SK-N-SH (cell line): ENCODE measurements at regions not wholly inside any gene's neighbourhood (a gene's known extent, or its start where the extent isn't known, plus 50 kb on each side); places are given as distances from the start of the nearest gene placed in this dataset.

Experiments used
- CTCF ChIA-PET: fragments of 300-600, 350-600 bp; formaldehyde crosslinking; extraction: SDS; loops from one replicate; lab custom pipeline; 2021; lab: Yijun Ruan, JAX
- POLR2A ChIA-PET: fragments of 350-600 bp; sonication (Branson Sonifier 250); formaldehyde crosslinking; extraction: SDS; loops from one replicate; lab custom pipeline; 2020; ENCODE audit warnings: antibody characterized with exemption, inconsistent platforms; lab: Yijun Ruan, JAX
- DNase-seq: peaks from one replicate; pipeline ENCODE4 v3.0.0; 2012
- H2AFZ ChIP-seq: fragments of 200-600 bp; sonication (generic); 2 replicates; pipeline ENCODE4 v1.8.1; 2016; ENCODE audit warnings: antibody characterized with exemption, mild to moderate bottlenecking, low read depth
- H3F3A ChIP-seq: fragments of 200-600 bp; sonication (generic); replicated peaks from 2 replicates; pipeline ENCODE3; 2016; ENCODE audit warnings: antibody characterized with exemption, mild to moderate bottlenecking; ENCODE audit not compliant: insufficient read depth
- H3K27ac ChIP-seq, 2 experiments: fragments of 200-500 bp in 1 of 2; fragments of 200-600 bp in 1 of 2; sonication (Bioruptor generic) in 1 of 2; sonication (generic), shearing (Covaris generic) in 1 of 2; 2 replicates each; pipeline versions ENCODE4 v1.5.1 to v1.6.1; 2014 to 2016; ENCODE audit warnings: low read depth in 2 of 2, inconsistent platforms in 1 of 2, low read length in 1 of 2, mild to moderate bottlenecking in 1 of 2, mixed read lengths in 1 of 2
- H3K27me3 ChIP-seq: fragments of 200-600 bp; sonication (generic), shearing (Covaris generic); 2 replicates; pipeline ENCODE4 v1.6.1; 2016; ENCODE audit warnings: mixed run types; ENCODE audit not compliant: insufficient read depth
- H3K36me3 ChIP-seq, 2 experiments: fragments of 200-500 bp in 1 of 2; fragments of 200-600 bp in 1 of 2; sonication (Bioruptor generic) in 1 of 2; sonication (generic) in 1 of 2; replicated peaks in 1 of 2; 2 replicates each; pipeline versions ENCODE3 to v1.5.1; 2014 to 2016; ENCODE audit warnings: low read length in 1 of 2, mild to moderate bottlenecking in 1 of 2; ENCODE audit not compliant: insufficient read depth in 2 of 2, control insufficient read depth in 1 of 2
- H3K4me1 ChIP-seq, 2 experiments: fragments of 200-500 bp in 1 of 2; fragments of 200-600 bp in 1 of 2; sonication (Bioruptor generic) in 1 of 2; sonication (generic), shearing (Covaris generic) in 1 of 2; 2 replicates each; pipeline versions ENCODE4 v1.5.1 to v1.6.1; 2014 to 2016; ENCODE audit warnings: low read depth in 1 of 2, low read length in 1 of 2, mixed run types in 1 of 2; ENCODE audit not compliant: insufficient read depth in 2 of 2, control insufficient read depth in 1 of 2
- H3K4me2 ChIP-seq: fragments of 200-600 bp; sonication (generic), shearing (Covaris generic); 2 replicates; pipeline ENCODE4 v1.6.1; 2017; ENCODE audit warnings: mixed run types
- H3K4me3 ChIP-seq, 2 experiments: fragments of 200-500 bp in 1 of 2; fragments of 200-600 bp in 1 of 2; sonication (Bioruptor generic) in 1 of 2; sonication (generic), shearing (Covaris generic) in 1 of 2; 2 replicates each; pipeline versions ENCODE4 v1.5.1 to v1.8.1; 2014 to 2016; ENCODE audit warnings: low read depth in 2 of 2, inconsistent platforms in 1 of 2, low read length in 1 of 2, mild to moderate bottlenecking in 1 of 2, mixed read lengths in 1 of 2, moderate library complexity in 1 of 2
- H3K79me2 ChIP-seq: fragments of 200-600 bp; sonication (generic); 2 replicates; pipeline ENCODE4 v1.8.1; 2017; ENCODE audit warnings: mild to moderate bottlenecking; ENCODE audit not compliant: insufficient read depth
- H3K9ac ChIP-seq: fragments of 200-600 bp; sonication (generic); 2 replicates; pipeline ENCODE4 v1.6.1; 2017; ENCODE audit warnings: mixed run types
- H3K9me2 ChIP-seq: fragments of 200-600 bp; sonication (generic); 2 replicates; pipeline ENCODE4 v1.6.1; 2017; ENCODE audit warnings: mixed run types
- H3K9me3 ChIP-seq: fragments of 200-600 bp; sonication (generic); 2 replicates; pipeline ENCODE4 v1.6.1; 2017; ENCODE audit warnings: mixed run types, mild to moderate bottlenecking, moderate library complexity
- H4K20me1 ChIP-seq: fragments of 200-600 bp; sonication (generic); 2 replicates; pipeline ENCODE4 v1.6.1; 2017; ENCODE audit warnings: mild to moderate bottlenecking, mixed run types; ENCODE audit not compliant: insufficient read depth
- CTCF ChIP-seq: fragments of 200-600 bp; sonication (generic); IDR thresholded peaks from 2 replicates; pipeline ENCODE4 v1.6.1; 2017; ENCODE audit warnings: antibody characterized with exemption, mild to moderate bottlenecking, moderate library complexity
- EZH2phosphoT487 ChIP-seq: fragments of 200-600 bp; sonication (generic); IDR thresholded peaks from 2 replicates; pipeline ENCODE4 v1.6.1; 2017; ENCODE audit warnings: low read depth, mixed run types, mild to moderate bottlenecking, antibody characterized with exemption, moderate library complexity, borderline replicate concordance
- FOSL2 ChIP-seq: IDR thresholded peaks from 2 replicates; pipeline ENCODE4 v1.4.0; 2012; ENCODE audit warnings: low read depth, mild to moderate bottlenecking, moderate library complexity, borderline replicate concordance
- FOXM1 ChIP-seq: IDR thresholded peaks from 2 replicates; pipeline ENCODE4 v1.4.0; 2012; ENCODE audit warnings: low read depth, mild to moderate bottlenecking
- MAX ChIP-seq: IDR thresholded peaks from 2 replicates; pipeline ENCODE4 v1.4.0; 2012; ENCODE audit warnings: low read depth
- MEF2A ChIP-seq: IDR thresholded peaks from 2 replicates; pipeline ENCODE4 v1.4.0; 2012; ENCODE audit warnings: low read depth, borderline replicate concordance
- POLR2AphosphoS5 ChIP-seq: IDR thresholded peaks from 2 replicates; pipeline ENCODE4 v1.6.1; 2012; ENCODE audit warnings: low read depth, low read length
- RXRA ChIP-seq: IDR thresholded peaks from 2 replicates; pipeline ENCODE4 v1.4.0; 2012; ENCODE audit warnings: low read depth, mild to moderate bottlenecking, borderline replicate concordance
- SIN3A ChIP-seq: IDR thresholded peaks from 2 replicates; pipeline ENCODE4 v1.6.1; 2012; ENCODE audit warnings: low read depth, mild to moderate bottlenecking, low read length, moderate library complexity, borderline replicate concordance
- TCF12 ChIP-seq: IDR thresholded peaks from 2 replicates; pipeline ENCODE4 v1.4.0; 2012
- WGBS: methylation state at CpG from one replicate; pipeline ENCODE4 v1.1.6; 2017; ENCODE audit warnings: low lambda C conversion rate; 5-methylcytosine and 5-hydroxymethylcytosine counted together

- Histone ChIP-seq H3K27me3 (no peaks in the 10 kb centered on the region; the same call in 1 of the 2 replicates), H3K9me2 (no peaks in the 10 kb centered on the region), H3K79me2 (no peaks in the 10 kb centered on the region), H3K4me2 (no peak overlapping the region), H3K27ac (no peak overlapping the region), H2AFZ (no peak overlapping the region)
- no peak for DNase-seq
- TF ChIP-seq EZH2phosphoT487 (no peak), RXRA (no peak)
- TF ChIP-seq, all 33 proteins: peak for 0
- H3K9ac ChIP-seq, result no peak overlapping the region
- ChIA-PET POLR2A (no interaction called here), CTCF (no interaction called here)
- no peaks in the 10 kb centered on the region for H4K20me1 ChIP-seq
- WGBS, result 66% methylated on average over 7 of the region's 7 CpGs
- no peaks in the 10 kb centered on the region for H3F3A ChIP-seq
- H3K9me3 ChIP-seq, result no peaks in the 10 kb centered on the region
- H3K4me3 ChIP-seq, result no peak overlapping the region
- H3K36me3 ChIP-seq, result no peaks in the 10 kb centered on the region
- H3K4me1 ChIP-seq, result no peaks in the 10 kb centered on the region; a peak in 1 of 4 replicates
These were observed 139.6 kb downstream of the MTX3 start for GRCh38 chr5:79851391-79851863.

GRCh38 chr5:79850941-79851340 is 140.1 kb downstream of the MTX3 start:
- ChIA-PET CTCF (interaction anchor here (1.4 kb wide), 1 partner anchor 232 kb away, joined by 3 read pairs; no protein-coding TSS in a partner anchor), POLR2A (no interaction called here)
- Histone ChIP-seq H2AFZ (no peak overlapping the region), H3K27me3 (no peaks in the 10 kb centered on the region; the same call in 1 of the 2 replicates), H4K20me1 (no peaks in the 10 kb centered on the region), H3K4me3 (no peak overlapping the region), H3K4me2 (no peak overlapping the region), H3K79me2 (no peaks in the 10 kb centered on the region), H3K27ac (no peak overlapping the region), H3K9me2 (no peaks in the 10 kb centered on the region), H3F3A (no peaks in the 10 kb centered on the region), H3K9me3 (no peaks in the 10 kb centered on the region), H3K9ac (no peak overlapping the region), H3K36me3 (no peaks in the 10 kb centered on the region), H3K4me1 (no peaks in the 10 kb centered on the region; a peak in 1 of 4 replicates)
- DNase-seq, result no peak
- TF ChIP-seq MAX (no peak), RXRA (no peak), FOXM1 (no peak), SIN3A (no peak), FOSL2 (no peak), POLR2AphosphoS5 (no peak), CTCF (no peak), MEF2A (no peak), TCF12 (no peak)
- WGBS, result 53% methylated on average over 5 of the region's 5 CpGs
